NCI-H2107 (cell line): ENCODE measurements at regions not wholly inside any gene's neighbourhood (a gene's known extent, or its start where the extent isn't known, plus 50 kb on each side); places are given as distances from the start of the nearest gene placed in this dataset.

ENCODE experiments used
- DNase-seq: peaks from one replicate; lab custom pipeline; 2025; lab: John Stamatoyannopoulos, UW

DNA sequence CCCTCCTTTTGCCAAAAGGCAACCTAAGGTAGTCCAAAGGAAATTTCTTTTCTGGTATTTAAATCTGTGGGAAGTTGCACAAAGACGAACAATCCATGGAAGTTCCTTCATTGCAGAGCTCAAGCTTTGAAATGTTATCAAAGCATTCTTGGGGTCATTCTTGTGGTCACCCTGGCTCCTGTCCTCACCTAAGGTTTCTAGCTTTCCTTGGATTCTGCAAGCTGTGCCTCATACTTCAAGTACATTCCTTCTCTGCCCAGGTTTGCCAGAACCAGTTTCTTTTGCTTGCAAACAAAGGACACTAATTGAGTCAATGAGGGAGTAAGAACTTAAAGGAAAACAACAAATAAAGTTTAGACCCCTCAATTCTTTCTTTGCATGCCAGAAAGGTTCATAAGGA is 329.8 kb upstream of the PDZRN3 start:
- DNase-seq: no peak

DNA sequence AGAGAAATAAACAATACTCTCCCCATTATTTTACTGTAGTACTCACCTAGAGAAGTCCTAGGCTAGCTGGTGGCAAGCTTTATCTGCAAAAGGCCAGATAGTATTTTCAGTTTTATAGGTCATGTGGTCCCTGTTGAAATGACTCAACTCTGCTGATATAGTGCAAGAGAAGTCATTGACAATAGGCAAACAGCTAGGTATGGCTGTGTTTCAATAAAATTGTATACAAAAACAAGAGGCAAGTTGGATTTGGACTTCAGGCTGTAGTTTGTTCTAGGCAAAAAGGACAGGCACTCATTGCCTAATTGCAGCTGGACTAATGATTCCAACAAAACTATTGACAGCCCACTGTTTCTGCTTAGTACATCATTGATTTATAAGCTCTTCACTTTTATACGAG is 328.0 kb upstream of the PDZRN3 start:
- no peak for DNase-seq

DNA sequence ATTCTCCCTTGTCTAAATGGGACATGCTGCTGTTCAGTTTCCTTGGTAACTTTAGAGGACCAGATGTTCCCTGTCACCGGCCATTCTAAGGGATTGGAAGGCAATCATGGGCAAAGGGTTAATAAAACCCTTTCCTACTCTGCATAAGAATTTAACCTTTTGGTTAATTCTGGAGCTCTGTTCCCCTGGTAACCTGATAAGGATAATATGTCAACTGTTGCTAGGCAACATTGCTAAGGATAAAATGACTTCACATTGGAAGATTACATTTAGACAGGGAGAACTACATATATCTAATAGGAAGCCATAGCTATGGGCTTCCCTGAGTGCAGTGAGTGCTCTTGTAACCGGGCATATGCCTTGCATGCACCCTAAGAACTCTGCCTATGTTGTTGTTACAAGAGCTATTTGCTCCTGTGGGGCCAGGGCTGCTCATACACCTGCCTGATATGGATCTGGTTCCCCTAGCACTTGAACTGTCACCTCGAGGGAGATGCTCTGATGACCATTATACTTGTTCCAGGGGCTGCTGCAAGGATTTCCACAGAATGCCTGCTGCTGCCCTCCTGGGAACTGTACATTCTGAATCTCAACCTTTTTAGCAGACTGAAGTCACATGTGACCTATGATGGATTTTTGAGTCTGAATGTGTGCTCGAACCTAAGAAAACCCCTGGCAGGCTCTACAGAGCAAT is 326.3 kb upstream of the PDZRN3 start:
- no peak for DNase-seq

DNA sequence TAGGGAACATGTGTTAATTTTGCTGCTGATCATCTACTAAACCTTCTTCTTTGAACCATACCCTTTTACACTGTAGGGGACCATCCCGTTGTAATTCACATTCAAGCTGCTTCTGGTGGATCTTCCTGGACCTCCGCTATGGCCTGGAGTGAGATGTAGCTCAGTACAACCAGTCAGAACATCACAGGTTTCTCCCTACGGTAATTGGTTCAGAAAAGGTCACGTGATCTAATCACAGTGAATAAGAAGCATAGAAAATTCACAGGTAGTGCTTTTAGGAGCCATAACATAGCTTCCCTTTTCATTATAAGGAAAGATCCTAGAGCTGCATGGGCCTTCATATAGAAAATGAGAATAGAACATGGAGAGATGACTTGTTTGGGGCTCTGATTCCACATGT is 320.8 kb upstream of the PDZRN3 start:
- no peak for DNase-seq

DNA sequence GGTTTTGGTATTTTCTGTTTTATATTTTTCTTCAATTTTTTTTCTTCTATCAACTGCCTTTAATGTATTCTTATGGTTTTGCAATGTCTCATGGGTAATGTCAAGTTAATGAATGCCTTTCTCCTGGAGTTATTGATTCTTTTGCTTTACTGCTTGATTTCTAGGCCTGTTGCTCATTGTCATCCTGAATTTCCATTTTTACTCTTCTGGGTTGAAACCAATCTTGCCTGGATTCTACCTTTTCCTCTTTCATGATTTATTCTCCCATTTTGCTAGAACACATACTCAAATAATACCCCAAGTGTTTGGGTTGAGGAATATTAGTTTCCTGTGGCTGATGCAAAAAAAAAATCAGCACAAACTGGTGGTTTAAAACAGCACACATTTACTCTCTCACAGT is 315.2 kb upstream of the PDZRN3 start:
- no peak for DNase-seq

DNA sequence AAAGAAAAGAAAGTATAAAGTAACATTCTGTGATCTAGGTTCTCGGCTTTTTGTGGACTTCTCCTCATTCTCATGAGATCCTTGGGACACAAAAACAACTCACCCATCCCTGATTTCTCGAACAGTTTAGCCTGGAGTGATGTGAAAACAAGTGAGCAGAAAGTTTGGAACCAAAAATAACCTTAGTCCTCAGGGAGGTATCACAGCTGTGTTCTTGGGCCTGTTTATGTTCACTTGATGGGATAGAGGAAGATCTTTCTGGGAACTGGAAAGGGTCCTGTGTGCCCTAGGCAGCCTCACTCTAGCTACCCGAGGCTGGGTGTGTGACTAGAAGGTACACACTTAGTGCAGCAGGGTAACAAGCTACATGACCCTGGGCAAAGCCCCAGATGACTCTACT is 308.8 kb upstream of the PDZRN3 start:
- DNase-seq: no peak

DNA sequence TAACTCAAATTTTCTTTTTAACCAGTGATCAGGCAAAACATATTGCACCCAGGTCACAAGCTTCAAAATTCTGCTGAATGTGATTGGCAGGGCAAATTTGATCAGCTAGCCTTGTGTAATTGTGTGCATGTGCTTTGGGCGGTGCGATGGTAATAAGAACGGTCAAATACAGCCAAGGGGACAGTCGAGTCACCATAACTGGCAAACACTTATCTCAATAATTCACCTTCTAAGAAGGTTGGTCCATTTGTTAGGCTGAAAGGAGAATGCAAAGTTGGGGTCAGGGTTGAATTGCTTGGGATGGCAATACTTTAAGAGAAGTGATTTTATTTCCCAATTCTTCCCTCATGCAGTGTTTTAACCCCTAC is 302.4 kb upstream of the PDZRN3 start:
- DNase-seq: no peak

DNA sequence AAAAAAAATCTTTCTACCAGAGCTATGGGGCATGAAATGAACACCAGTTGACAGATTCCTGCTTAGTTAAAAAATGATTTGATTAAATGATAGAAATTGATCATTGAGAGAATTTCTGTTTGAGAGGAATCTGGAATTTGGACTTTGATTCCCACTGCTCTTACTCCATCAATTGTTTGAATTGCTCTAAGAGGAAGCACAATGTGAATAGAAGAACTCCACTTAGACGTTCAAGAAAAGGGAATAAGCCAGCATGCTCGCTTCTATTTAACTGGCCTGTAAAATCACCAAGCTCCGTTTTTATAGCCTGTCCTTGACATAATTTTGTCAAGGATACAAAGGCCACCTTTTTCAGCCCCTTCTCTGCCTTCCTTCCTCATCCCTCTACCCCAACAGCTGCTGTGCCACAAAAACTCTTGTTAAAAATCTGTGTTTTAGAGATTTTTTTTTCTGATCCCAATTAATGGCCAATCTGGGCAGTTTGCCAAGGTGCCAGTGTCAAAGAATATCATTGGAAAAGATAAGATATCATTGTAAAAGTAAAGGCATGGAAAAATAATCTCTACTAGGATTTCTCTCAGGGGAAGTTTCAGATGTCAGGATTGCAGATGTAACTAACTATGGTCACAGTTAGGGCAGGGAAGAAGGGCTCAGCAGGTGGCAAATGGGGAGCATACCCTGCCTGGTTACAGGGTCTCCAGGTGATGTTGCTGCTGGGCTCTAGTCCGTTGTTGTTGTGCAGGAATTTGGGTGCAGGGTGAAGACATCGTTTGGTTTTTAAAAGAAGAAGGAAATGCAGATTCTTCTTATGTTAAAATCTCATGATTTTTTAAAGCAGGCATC is 301.8 kb upstream of the PDZRN3 start:
- DNase-seq: no peak

DNA sequence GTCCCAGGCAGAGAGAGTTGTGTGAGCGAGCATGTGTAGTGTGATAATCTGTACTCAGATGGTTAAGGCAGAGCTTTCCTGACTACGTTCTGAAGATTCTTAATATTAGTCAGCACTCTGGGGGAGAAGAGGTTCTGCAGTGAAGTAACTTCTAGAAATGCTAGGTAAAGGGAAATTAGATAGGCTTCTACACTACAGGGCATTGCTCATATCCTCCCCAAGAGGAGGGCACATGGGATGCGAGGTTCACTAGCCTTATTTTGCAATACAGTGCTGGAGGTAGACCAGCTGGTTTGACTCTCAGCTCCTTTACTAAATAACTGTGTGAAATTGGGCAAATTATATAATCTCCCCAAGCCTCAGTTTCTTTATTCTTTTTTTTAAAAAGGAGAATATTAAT is 300.3 kb upstream of the PDZRN3 start:
- no peak for DNase-seq

DNA sequence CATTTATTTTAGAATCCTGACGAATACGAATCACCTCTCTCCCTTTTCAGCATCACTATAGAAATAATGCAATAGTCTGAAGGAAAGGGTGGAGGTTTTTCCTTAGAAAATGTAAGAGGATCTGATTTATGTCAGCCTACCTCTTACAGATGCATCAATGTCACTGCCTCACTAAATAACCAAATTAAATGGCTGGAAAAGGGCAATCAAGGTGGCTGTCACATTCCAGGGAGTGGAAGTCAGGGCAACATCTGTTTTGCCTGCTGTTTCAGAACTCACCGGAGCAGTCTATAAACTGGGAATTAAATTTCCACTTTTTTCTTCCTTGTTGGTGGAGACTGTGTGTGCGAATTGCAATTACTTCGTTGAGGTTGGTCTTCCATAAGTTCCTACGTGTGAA is 299.3 kb upstream of the PDZRN3 start:
- DNase-seq: no peak

DNA sequence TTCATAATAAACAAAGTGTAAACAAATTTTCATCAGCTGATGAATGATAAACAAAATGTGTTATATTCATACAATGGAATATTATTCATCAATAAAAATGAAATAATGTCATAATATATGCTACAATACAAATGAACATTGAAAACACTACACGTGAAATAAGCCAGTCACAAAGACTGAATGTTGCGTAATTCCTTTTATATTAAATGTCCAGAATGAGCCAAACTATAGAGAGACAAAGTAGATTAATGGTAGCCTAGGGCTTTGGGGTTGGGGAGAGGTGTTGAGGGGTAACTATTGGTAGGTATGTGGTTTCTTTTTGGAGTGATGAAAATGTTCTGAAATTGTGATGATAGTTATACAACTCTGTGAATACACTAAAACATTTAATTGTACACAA is 292.9 kb upstream of the PDZRN3 start:
- DNase-seq: no peak

DNA sequence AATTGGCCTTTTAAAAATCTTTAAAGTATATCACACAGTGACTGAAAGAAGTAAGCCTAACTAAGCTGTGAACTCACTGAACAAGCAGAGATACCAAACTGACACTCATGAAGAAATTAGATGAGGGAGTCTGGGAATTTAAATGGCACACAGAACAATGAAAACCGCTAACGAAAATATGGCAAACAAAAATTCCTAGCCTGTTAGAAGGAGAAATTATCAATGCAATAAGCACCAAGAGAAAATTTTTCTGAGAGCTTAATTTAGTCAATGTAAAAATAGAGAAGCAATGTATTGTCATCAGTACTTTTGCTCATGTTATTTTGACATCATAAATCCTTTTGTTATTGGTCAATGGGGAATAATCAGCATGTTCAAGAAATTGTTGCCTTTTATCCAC is 291.1 kb upstream of the PDZRN3 start:
- DNase-seq: no peak

DNA sequence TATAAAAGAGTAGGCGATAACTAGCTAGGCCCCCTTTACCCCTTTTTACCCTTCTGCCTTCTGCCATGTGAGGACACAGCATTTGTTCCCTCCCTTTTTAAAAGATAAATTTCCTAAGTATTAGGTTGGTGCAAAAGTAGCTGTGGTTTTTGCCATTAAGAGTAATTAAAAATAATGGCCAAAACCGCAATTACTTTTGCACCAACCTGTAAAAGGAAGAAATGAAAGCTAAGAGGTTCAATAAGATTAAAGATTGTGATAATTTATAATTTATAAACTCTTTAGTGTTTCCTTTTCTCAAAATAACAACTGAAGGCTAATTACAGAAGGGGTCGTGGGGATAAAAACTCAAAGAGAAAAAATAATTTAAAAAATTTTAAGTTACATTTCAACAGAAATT is 283.5 kb upstream of the PDZRN3 start:
- DNase-seq: no peak

DNA sequence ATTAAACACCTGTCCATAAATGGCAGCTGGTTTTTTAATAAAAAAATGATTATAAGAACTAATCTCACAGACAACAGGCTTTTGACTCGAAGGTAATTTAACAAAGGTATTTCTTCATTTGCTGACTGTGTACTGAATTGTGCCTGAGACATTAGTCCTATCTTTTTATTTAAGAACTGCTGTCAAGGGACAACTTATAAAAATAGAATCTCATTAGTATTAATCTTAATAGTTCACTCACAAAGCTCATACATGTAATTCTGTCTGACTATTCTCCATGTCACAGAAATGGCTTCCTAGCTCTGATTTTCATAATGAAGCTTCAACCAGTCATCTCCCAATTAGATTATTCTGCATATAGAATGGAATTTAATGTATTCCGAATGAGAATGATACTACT is 276.9 kb upstream of the PDZRN3 start:
- DNase-seq: no peak

DNA sequence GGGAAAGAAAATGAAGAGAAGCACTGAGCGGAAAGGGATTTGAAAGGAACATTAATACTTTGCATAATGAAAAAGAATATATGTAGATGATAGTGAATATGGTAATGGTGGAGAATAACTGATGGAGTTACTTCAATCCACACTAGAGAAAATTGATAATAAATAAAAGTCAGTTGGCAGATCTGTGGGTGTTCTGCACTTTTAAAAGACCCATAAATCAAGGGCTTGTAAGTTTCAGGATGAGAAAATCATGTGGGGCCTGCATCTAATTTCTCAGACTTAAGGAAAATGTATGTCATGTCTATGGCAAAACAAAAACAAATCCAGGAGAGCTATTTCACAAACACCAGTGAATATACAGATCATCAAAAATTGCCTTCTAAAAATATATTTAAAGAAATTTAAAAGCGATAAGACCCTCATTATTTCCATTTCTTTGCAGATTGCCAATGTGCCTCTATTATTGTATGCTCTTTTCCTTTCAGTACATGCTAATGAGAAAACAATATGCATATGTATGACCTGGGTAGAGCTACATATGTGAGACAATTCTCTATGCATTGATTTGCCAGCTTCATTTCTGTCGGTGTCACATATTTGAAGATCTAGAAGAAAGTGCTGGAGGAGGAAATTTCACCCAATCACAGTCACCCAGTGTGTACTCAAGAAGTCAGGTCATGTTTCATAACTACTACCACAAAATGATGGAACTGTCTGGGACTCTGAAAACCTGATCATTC is 269.9 kb upstream of the PDZRN3 start:
- no peak for DNase-seq

DNA sequence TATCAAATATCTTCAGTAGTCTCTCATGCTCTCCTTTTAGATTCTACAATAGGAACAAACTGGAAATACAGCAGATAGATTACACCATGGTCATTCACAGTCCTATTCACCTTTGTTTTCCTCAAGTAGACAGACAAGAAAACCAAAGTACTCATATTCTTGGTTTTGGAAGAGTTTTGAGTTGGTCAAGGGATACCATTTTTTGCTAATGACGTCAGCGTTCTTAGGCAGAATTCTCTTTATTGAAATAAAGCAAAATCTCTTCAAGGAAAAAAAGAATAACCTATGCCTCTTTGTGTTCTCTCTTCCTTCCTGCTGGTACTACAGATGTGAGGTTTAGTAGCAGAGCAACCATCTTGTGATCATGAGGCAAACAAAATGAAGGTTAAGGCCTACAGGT is 268.3 kb upstream of the PDZRN3 start:
- DNase-seq: no peak

DNA sequence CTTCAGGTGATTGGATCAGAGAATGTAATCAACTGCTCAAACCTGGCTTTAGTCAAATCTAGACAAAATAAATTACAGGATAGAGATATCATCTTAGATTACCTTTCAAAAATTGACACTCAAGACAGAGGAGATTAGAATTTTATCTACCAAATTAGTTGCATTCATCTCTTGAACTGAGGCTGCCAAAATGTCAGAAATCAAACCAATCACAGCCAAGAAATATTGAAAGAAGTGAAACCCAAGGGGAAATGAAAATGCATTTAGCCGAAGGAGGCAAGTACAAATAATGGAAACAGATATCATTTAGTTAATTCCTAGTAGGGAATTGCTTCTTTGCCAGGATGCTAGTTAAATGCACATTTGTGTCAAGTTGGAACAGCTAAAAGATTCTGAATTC is 261.1 kb upstream of the PDZRN3 start:
- DNase-seq: no peak

DNA sequence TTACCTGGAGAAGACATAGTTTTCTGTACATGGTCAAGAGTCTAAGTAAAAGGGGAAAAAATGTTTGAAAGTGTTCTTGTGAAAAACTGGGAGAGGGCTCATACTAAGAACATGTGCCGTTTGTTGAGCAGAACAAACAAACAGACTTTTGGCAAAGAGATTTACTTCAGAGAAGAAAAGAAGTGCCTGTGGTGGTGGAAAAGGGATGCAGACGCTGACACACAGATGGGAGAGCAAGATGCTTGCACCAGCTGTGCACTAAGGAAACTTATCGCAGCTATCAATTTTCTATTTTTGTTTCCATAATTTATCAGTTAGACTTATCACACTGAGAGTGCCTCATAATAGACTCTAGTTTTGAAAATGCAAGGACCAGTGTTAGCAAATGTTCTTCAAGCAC is 259.6 kb upstream of the PDZRN3 start:
- DNase-seq: no peak

DNA sequence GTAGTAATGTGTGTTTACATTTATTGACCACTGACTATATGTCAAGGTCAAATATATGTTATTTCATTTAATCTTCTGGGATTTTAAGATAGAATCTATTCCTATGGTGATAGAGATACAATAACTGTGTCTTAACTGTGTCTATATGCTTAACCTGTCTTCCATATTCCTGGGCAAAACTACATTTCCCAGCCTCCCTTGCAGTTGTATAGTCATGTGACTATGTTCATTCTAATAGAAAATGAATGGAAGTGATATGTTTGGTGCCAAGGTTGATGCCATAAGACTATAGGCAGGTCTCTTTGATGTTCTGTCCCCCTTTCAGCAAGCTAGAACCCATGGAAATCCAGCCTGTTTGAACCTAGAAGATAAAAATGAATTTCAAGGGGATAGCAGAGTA is 258.8 kb upstream of the PDZRN3 start:
- DNase-seq: no peak

DNA sequence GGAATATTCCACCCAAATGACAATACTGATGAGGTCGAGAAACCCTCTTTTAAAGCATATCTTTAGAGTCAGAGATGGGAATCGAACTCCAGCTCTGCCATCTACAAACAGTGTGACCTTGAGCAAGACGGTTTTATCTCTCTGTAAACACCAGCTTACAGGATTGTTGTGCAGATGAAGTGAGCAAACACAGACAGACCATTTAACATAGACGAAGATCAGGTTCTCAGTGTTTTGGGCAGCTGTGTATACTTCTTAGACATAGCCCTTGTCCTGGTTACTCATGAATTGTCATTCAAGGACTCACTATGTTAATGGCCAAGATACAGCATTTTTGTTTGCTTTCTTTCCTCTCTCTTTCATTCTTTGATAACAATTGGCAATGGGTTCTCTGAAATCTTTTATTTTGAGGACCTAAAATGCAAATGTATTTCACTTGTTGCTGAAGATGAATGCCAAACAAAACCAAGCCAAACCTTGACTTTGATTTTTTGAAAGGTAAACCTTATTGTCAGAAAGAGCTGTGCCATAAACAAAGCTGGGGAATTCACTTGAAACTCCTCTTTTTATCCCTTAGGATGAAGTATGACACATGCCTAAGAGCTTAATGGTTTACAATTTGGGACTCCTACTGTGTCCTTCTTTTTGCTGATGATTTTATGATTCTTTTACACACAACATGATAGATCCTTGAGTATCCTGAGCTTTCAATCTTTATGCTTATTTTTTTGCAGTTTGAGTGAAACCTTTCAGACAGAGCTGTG is 250.0 kb upstream of the PDZRN3 start:
- no peak for DNase-seq

DNA sequence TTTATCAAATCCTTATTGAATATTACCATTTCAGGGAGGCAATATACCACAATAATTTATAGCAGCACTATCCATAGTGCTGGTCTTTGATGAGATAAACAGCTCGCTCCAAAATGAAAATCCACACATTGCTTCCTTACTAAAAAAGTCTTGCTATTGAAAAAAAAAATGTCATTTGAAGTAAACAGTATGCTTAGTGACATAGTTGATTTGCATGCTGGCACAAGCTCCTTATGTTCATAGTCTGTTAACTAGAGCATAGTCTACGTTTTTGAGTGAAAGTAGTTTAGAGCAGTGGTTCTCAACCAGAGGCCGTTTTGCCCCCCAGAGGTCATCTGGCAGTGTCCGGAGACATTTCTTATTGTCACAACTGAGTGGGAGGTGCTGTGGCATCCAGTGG is 249.4 kb upstream of the PDZRN3 start:
- no peak for DNase-seq

DNA sequence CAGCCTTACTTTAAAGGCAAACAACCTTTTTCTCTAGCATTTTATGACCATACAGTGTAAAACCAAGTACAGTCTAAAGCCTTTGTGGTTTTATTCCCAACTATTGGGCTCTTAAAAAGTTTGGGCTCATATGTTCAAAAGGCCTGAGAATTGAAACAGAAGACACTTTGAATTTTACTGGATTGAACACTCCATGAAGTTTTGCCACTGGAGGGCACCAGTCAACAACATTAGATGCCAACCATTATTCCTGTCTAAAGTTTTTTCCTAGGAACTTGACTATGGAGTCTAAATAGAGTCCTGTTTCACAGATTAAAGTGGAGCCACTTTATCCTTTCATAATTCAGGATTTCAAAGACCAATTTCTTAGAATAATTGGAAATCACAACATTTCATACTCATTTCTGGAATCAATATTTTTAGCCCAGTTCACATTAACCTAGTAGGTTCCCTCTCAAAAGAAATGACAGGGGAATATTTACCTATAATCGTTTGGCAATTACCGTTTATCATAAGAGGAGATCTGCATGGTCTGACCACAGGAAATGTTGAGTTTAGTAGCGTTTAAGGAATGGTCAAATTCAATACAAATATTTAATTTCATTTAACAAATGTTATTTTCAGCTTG is 244.1 kb upstream of the PDZRN3 start:
- DNase-seq: no peak
